ENCODE measurements at regions not wholly inside any gene's neighbourhood (a gene's known extent, or its start where the extent isn't known, plus 50 kb on each side); places are given as distances from the start of the nearest gene placed in this dataset.

GRCh38 chr11:110992481-110992880, 253.0 kb upstream of the POU2AF2 start:
- intact Hi-C loops (cut with DNase I): no loop called here
- Histone ChIP-seq H3K36me3 (no peaks in the 10 kb centered on the region), H3K27me3 (no peaks in the 10 kb centered on the region), H3K4me3 (no peak overlapping the region), H3K4me1 (peaks cover 0 to 17% (median 0%) of the 10 kb centered on the region in 9 donors), H3K9me3 (no peaks in the 10 kb centered on the region), H3K27ac (no peak overlapping the region)
- WGBS, 2 donors: 41 to 53% methylated on average over 1 of the region's 1 CpG
- DNase-seq: no peak
- no peak for ATAC-seq
- no peak for TF ChIP-seq CTCF (IDR thresholded peaks at IDR 0.05)

- ATAC-seq (peak in 5 of 8 donors; percentile 38 to 86 (median 49)), DNase-seq (no peak)
- H3K27ac ChIP-seq: peak overlapping the region in 1 of 10 donors; percentile 20
- WGBS, 2 donors: 56 to 66% methylated on average over 4 of the region's 4 CpGs
- intact Hi-C loops (cut with DNase I): no loop called here
- no peak for TF ChIP-seq CTCF (IDR thresholded peaks at IDR 0.05)
- no peak overlapping the region for H3K4me3 ChIP-seq
- H3K27me3 ChIP-seq: no peaks in the 10 kb centered on the region
- H3K36me3 ChIP-seq: no peaks in the 10 kb centered on the region
- peaks cover 0 to 17% (median 0%) of the 10 kb centered on the region in 9 donors for H3K4me1 ChIP-seq
- H3K9me3 ChIP-seq: no peaks in the 10 kb centered on the region
These were observed 253.7 kb upstream of the POU2AF2 start for GRCh38 chr11:110991661-110992355.

GRCh38 chr11:110990311-110990710, 255.2 kb upstream of the POU2AF2 start:
- no peaks in the 10 kb centered on the region for H3K27me3 ChIP-seq
- DNase-seq: no peak
- 60 to 72% methylated on average over 3 of the region's 3 CpGs for WGBS, 2 donors
- TF ChIP-seq CTCF (IDR thresholded peaks at IDR 0.05): no peak
- no peaks in the 10 kb centered on the region for H3K9me3 ChIP-seq
- intact Hi-C loops (cut with DNase I): no loop called here
- peaks cover 0 to 17% (median 0%) of the 10 kb centered on the region in 9 donors for H3K4me1 ChIP-seq
- no peaks in the 10 kb centered on the region for H3K36me3 ChIP-seq
- H3K4me3 ChIP-seq: no peak overlapping the region
- H3K27ac ChIP-seq: no peak overlapping the region
- ATAC-seq: no peak

GRCh38 chr11:110989428-110990133, 255.9 kb upstream of the POU2AF2 start:
- DNase-seq (no peak), ATAC-seq (peak in 1 of 8 donors; percentile 78)
- H3K4me1 ChIP-seq: peaks cover 0 to 17% (median 0%) of the 10 kb centered on the region in 9 donors
- no peaks in the 10 kb centered on the region for H3K9me3 ChIP-seq
- H3K4me3 ChIP-seq: no peak overlapping the region
- H3K27ac ChIP-seq: no peak overlapping the region
- intact Hi-C loops (cut with DNase I): no loop called here
- H3K36me3 ChIP-seq: no peaks in the 10 kb centered on the region
- no peaks in the 10 kb centered on the region for H3K27me3 ChIP-seq
- no peak for TF ChIP-seq CTCF (IDR thresholded peaks at IDR 0.05)
